A549 (cell line): ENCODE measurements at regions not wholly inside any gene's neighbourhood (a gene's known extent, or its start where the extent isn't known, plus 50 kb on each side); places are given as distances from the start of the nearest gene placed in this dataset.
"Not testable (repeated sequence)": the region's sequence is repeated elsewhere in the genome, so short reads cannot be mapped to it uniquely, and the experiment has no call there.

Experiments used
- ATAC-seq, 2 experiments: fragments of 200-7000 bp in 1 of 2; fragments of >200 bp in 1 of 2; cut with Nextera tagmentation in 1 of 2; cut with Tn5 transposase in 1 of 2; 3 replicates each; pipeline versions ENCODE4 v1.8.0 to v1.9.1; 2018 to 2020; ENCODE audit warnings: mild to moderate bottlenecking in 1 of 2, moderate library complexity in 1 of 2
- CTCF ChIA-PET: fragments of 300-600 bp; sonication (Branson Sonifier 250); formaldehyde crosslinking; extraction: SDS; loops from one replicate; lab custom pipeline; 2021; ENCODE audit warnings: antibody characterized with exemption, inconsistent platforms; lab: Yijun Ruan, JAX
- POLR2A ChIA-PET: fragments of 350-600 bp; formaldehyde crosslinking; extraction: SDS; loops from one replicate; lab custom pipeline; 2021; ENCODE audit warnings: antibody characterized with exemption, inconsistent platforms; lab: Yijun Ruan, JAX
- DNase-seq, 2 experiments: peaks; one replicate each; pipeline versions ENCODE4 v3.0.0 to v3.0.0-alpha.2; 2011 to 2016; ENCODE audit warnings: low read depth in 1 of 2, low spot score in 1 of 2
- FAIRE-seq: peaks from 2 replicates; lab custom pipeline; 2011; peaks lifted over from hg19 to GRCh38; lab: Jason Lieb, UNC
- H3K27ac ChIP-seq, 2 experiments: fragments of >200 bp; sonication (Bioruptor Twin); formaldehyde crosslinking; 3 replicates each; pipeline ENCODE4 v1.5.1; 2016 to 2017
- H3K4me1 ChIP-seq: fragments of >200 bp; sonication (Bioruptor Twin); formaldehyde crosslinking; 3 replicates; pipeline ENCODE4 v1.6.1; 2016
- H3K4me2 ChIP-seq: fragments of >200 bp; sonication (Bioruptor Twin); formaldehyde crosslinking; 3 replicates; pipeline ENCODE4 v1.6.1; 2016
- H3K4me3 ChIP-seq: fragments of >200 bp; sonication (Bioruptor Twin); formaldehyde crosslinking; 3 replicates; pipeline ENCODE4 v1.5.1; 2016
- H3K9me3 ChIP-seq: fragments of >200 bp; sonication (Bioruptor Twin); formaldehyde crosslinking; 3 replicates; pipeline ENCODE4 v1.6.1; 2016
- BCL3 ChIP-seq: fragments of >200 bp; sonication (Bioruptor Twin); formaldehyde crosslinking; IDR thresholded peaks from 3 replicates; pipeline ENCODE4 v1.6.1; 2016
- CBX2 ChIP-seq: fragments of 200-600 bp; sonication (generic); IDR thresholded peaks from 2 replicates; pipeline ENCODE4 v1.6.1; 2016; ENCODE audit warnings: low read depth, mild to moderate bottlenecking, borderline replicate concordance
- E2F6 ChIP-seq: IDR thresholded peaks from 2 replicates; pipeline ENCODE4 v1.6.1; 2012; ENCODE audit warnings: low read depth, borderline replicate concordance
- EHMT2 ChIP-seq: fragments of 200-600 bp; sonication (generic); IDR thresholded peaks from 2 replicates; pipeline ENCODE4 v1.6.1; 2016; ENCODE audit warnings: antibody characterized with exemption, low read depth, mild to moderate bottlenecking, moderate library complexity
- ELK1 ChIP-seq: fragments of 150-350 bp; IDR thresholded peaks from 2 replicates; pipeline ENCODE4 v1.6.1; 2014; ENCODE audit warnings: low read depth, mild to moderate bottlenecking, low read length
- EP300 ChIP-seq, 2 experiments: fragments of >200 bp; sonication (Bioruptor Twin); formaldehyde crosslinking; IDR thresholded peaks; 2 replicates in 1 of 2; 3 replicates in 1 of 2; pipeline ENCODE4 v1.6.1; 2016 to 2017
- ESRRA ChIP-seq: fragments of 150-350 bp; IDR thresholded peaks from 2 replicates; pipeline ENCODE4 v1.6.1; 2014; ENCODE audit warnings: mild to moderate bottlenecking, low read length, borderline replicate concordance
- FOSB ChIP-seq: fragments of 250-450 bp; sonication (Bioruptor Pico); IDR thresholded peaks from 2 replicates; pipeline ENCODE4 v1.5.0; 2020; ENCODE audit warnings: mild to moderate bottlenecking, moderate library complexity
- FOXS1 ChIP-seq: fragments of 250-450 bp; sonication (Bioruptor Pico); IDR thresholded peaks from 2 replicates; pipeline ENCODE4 v1.5.0; 2020; ENCODE audit warnings: mild to moderate bottlenecking, moderate library complexity
- GATA3 ChIP-seq: IDR thresholded peaks from 2 replicates; pipeline ENCODE4 v1.6.1; 2012; ENCODE audit warnings: borderline replicate concordance
- HEYL ChIP-seq: fragments of 250-450 bp; sonication (Bioruptor Pico); IDR thresholded peaks from 2 replicates; pipeline ENCODE4 v1.8.0; 2021; ENCODE audit warnings: mild to moderate bottlenecking, moderate library complexity
- HOXA7 ChIP-seq: fragments of 250-450 bp; sonication (Bioruptor Pico); IDR thresholded peaks from 2 replicates; pipeline ENCODE4 v1.5.0; 2020; ENCODE audit warnings: mild to moderate bottlenecking, moderate library complexity
- KDM1A ChIP-seq: fragments of 200-600 bp; sonication (generic); IDR thresholded peaks from 2 replicates; pipeline ENCODE4 v1.6.1; 2016; ENCODE audit warnings: low read depth, mild to moderate bottlenecking
- KDM5A ChIP-seq: fragments of 200-600 bp; sonication (generic); IDR thresholded peaks from 2 replicates; pipeline ENCODE4 v1.6.1; 2016; ENCODE audit warnings: antibody characterized with exemption, mild to moderate bottlenecking
- MAFK ChIP-seq: fragments of 450-650 bp; IDR thresholded peaks from 2 replicates; pipeline ENCODE4 v1.6.1; 2014; ENCODE audit not compliant: partially characterized antibody
- MYC ChIP-seq: IDR thresholded peaks from 2 replicates; pipeline ENCODE4 v1.6.1; 2012; ENCODE audit warnings: mild to moderate bottlenecking, inconsistent platforms, low read length, improper control_type of control experiment, borderline replicate concordance
- NPAS2 ChIP-seq: fragments of 250-450 bp; sonication (Bioruptor Pico); IDR thresholded peaks from 2 replicates; pipeline ENCODE4 v1.8.0; 2022; ENCODE audit warnings: mild to moderate bottlenecking, moderate library complexity, borderline replicate concordance
- POLR2AphosphoS2 ChIP-seq: conservative IDR thresholded peaks from 2 replicates; pipeline ENCODE4 v1.6.1; 2012; ENCODE audit warnings: low read length, improper control_type of control experiment, inconsistent platforms
- RCOR1 ChIP-seq: fragments of 150-350 bp; IDR thresholded peaks from 2 replicates; pipeline ENCODE4 v1.6.1; 2014; ENCODE audit warnings: antibody characterized with exemption, low read length, low read depth
- REST ChIP-seq: fragments of 200-600 bp; sonication (generic); IDR thresholded peaks from 2 replicates; pipeline ENCODE4 v1.6.1; 2016; ENCODE audit warnings: antibody characterized with exemption, mild to moderate bottlenecking, moderate library complexity
- SMC3 ChIP-seq: fragments of >200 bp; sonication (Bioruptor Twin); formaldehyde crosslinking; IDR thresholded peaks from 3 replicates; pipeline ENCODE4 v1.6.1; 2018; ENCODE audit warnings: inconsistent platforms
- TP53 ChIP-seq: fragments of 250-450 bp; sonication (Bioruptor Pico); IDR thresholded peaks from 2 replicates; pipeline ENCODE4 v1.5.0; 2021; ENCODE audit warnings: mild to moderate bottlenecking, moderate library complexity
- USF2 ChIP-seq: fragments of 450-650 bp; IDR thresholded peaks from 2 replicates; pipeline ENCODE4 v1.6.1; 2014; ENCODE audit warnings: antibody characterized with exemption
- WGBS: methylation state at CpG from one replicate; pipeline ENCODE4 v1.1.6; 2017; ENCODE audit errors: missing lambda C conversion rate; 5-methylcytosine and 5-hydroxymethylcytosine counted together

GRCh38 chr7:91357901-91358300 lies 93.7 kb downstream of the FZD1 start (continued):
- TF ChIP-seq TP53 (CRISPR knock-in tag) (no peak), USF2 (no peak), HEYL (CRISPR knock-in tag) (no peak), KDM5A (no peak), BCL3 (no peak)

GRCh38 chr7:91358303-91358702 lies 94.1 kb downstream of the FZD1 start:
- WGBS: 8% methylated on average over 2 of the region's 2 CpGs
- Histone ChIP-seq H3K4me2 (no peak overlapping the region), H3K27ac (no peak overlapping the region), H3K4me1 (no peaks in the 10 kb centered on the region), H3K9me3 (no peaks in the 10 kb centered on the region), H3K4me3 (no peak overlapping the region)
- DNase-seq (no peak), FAIRE-seq (no peak), ATAC-seq (no peak)
- CTCF ChIA-PET: interaction anchor here (0.6 kb wide), 1 partner anchor 26 kb away, joined by 3 read pairs; no protein-coding TSS in a partner anchor
- POLR2A ChIA-PET: no interaction called here
- TF ChIP-seq FOXS1 (CRISPR knock-in tag): no peak
- TF ChIP-seq CBX2: no peak
- no peak for TF ChIP-seq KDM5A
- TF ChIP-seq EP300 (IDR thresholded peaks at IDR 0.05): no peak
- no peak for TF ChIP-seq KDM1A
- no peak for TF ChIP-seq GATA3
- no peak for TF ChIP-seq E2F6
- TF ChIP-seq HOXA7 (CRISPR knock-in tag): no peak
- no peak for TF ChIP-seq FOSB (CRISPR knock-in tag)

GRCh38 chr7:91365097-91365496 lies 100.9 kb downstream of the FZD1 start:
- H3K27ac ChIP-seq, FAIRE-seq, H3K4me2 ChIP-seq, H3K4me1 ChIP-seq, ATAC-seq, H3K4me3 ChIP-seq, H3K9me3 ChIP-seq, CTCF ChIA-PET, DNase-seq, POLR2A ChIA-PET: not testable (repeated sequence)
- WGBS: 8% methylated on average over 5 of the region's 5 CpGs

- FAIRE-seq (no peak), DNase-seq (no peak)
These were observed 101.9 kb downstream of the FZD1 start for GRCh38 chr7:91366091-91366490.

GRCh38 chr7:91367812-91368578 lies 103.8 kb downstream of the FZD1 start:
- ChIA-PET POLR2A (no interaction called here), CTCF (no interaction called here)
- FAIRE-seq (no peak), DNase-seq (no peak), ATAC-seq (no peak)
- Histone ChIP-seq H3K27ac (no peak overlapping the region), H3K4me2 (no peak overlapping the region), H3K4me1 (no peaks in the 10 kb centered on the region), H3K9me3 (no peaks in the 10 kb centered on the region), H3K4me3 (no peak overlapping the region)
- WGBS: 7% methylated on average over 6 of the region's 6 CpGs
- TF ChIP-seq SMC3 (no peak), REST (no peak), POLR2AphosphoS2 (no peak), MAFK (no peak), NPAS2 (CRISPR knock-in tag) (no peak), KDM1A (no peak), RCOR1 (no peak), ELK1 (no peak), FOXS1 (CRISPR knock-in tag) (no peak)

More at GRCh38 chr7:91366091-91366490, 101.9 kb downstream of the FZD1 start:
- CTCF ChIA-PET: no interaction called here
- no peak overlapping the region for H3K27ac ChIP-seq
- H3K4me2 ChIP-seq: no peak overlapping the region
- no peak for TF ChIP-seq ESRRA
- TF ChIP-seq MYC: no peak
- no peak for TF ChIP-seq EHMT2
- H3K4me3 ChIP-seq: no peak overlapping the region
- no peak for ATAC-seq
- no peaks in the 10 kb centered on the region for H3K4me1 ChIP-seq
- H3K9me3 ChIP-seq: no peaks in the 10 kb centered on the region
- POLR2A ChIA-PET: no interaction called here
